ACC112 (cell line): ENCODE measurements at regions not wholly inside any gene's neighbourhood (a gene's known extent, or its start where the extent isn't known, plus 50 kb on each side); places are given as distances from the start of the nearest gene placed in this dataset.

Experiments
- H2AFZ ChIP-seq: fragments of 200-600 bp; sonication (generic); one replicate; pipeline ENCODE4 v1.6.0; 2017; ENCODE audit warnings: antibody characterized with exemption, low read length; ENCODE audit not compliant: unreplicated experiment
- H3K27ac ChIP-seq: fragments of 200-600 bp; sonication (generic); 2 replicates; pipeline ENCODE4 v1.5.1; 2014; ENCODE audit warnings: low read depth, mild to moderate bottlenecking, antibody characterized with exemption, low read length, moderate library complexity
- H3K27me3 ChIP-seq: fragments of 200-600 bp; sonication (generic); 2 replicates; pipeline ENCODE4 v1.6.1; 2014; ENCODE audit warnings: mild to moderate bottlenecking, antibody characterized with exemption, low read length, moderate library complexity, mixed read lengths; ENCODE audit not compliant: insufficient read depth
- H3K36me3 ChIP-seq: fragments of 200-600 bp; sonication (generic); 2 replicates; pipeline ENCODE4 v1.6.1; 2016; ENCODE audit warnings: mild to moderate bottlenecking, antibody characterized with exemption, low read length, moderate library complexity, mixed read lengths; ENCODE audit not compliant: insufficient read depth
- H3K4me1 ChIP-seq: fragments of 200-600 bp; sonication (generic); one replicate; pipeline ENCODE4 v1.6.1; 2016; ENCODE audit warnings: low read length, mixed read lengths; ENCODE audit not compliant: insufficient read depth, unreplicated experiment, control insufficient read depth
- H3K4me3 ChIP-seq: fragments of 200-600 bp; sonication (generic); 2 replicates; pipeline ENCODE4 v1.5.1; 2014; ENCODE audit warnings: mild to moderate bottlenecking, low read depth, low read length
- H3K79me2 ChIP-seq: fragments of 200-600 bp; sonication (generic); one replicate; pipeline ENCODE4 v1.6.0; 2016; ENCODE audit warnings: low read length; ENCODE audit not compliant: control insufficient read depth, unreplicated experiment, insufficient read depth

DNA sequence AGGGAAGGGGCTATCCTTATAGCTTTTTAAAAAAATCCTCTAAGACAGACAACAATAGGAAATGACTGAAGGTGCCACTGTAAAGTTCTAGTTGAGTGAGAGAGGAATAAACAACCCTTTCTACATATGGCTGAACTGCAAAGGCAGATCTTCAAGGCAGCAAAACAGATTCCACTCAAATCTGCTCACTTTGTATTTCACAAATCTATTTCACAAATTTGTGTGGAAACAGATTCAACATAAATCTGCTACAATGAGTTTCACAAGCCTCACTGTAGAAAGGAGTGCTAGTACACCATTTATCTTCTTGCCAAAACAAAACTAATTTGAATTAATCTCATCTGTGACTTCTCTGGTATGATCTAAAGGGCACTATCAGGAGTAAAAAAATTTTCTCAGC lies 451.3 kb downstream of the PLA2G4A start:
- Histone ChIP-seq H2AFZ (no peak overlapping the region), H3K79me2 (no peaks in the 10 kb centered on the region), H3K27me3 (peaks cover 3% of the 10 kb centered on the region; the same call in 1 of the 2 replicates), H3K4me3 (no peak overlapping the region), H3K4me1 (no peaks in the 10 kb centered on the region), H3K36me3 (no peaks in the 10 kb centered on the region), H3K27ac (no peak overlapping the region)

DNA sequence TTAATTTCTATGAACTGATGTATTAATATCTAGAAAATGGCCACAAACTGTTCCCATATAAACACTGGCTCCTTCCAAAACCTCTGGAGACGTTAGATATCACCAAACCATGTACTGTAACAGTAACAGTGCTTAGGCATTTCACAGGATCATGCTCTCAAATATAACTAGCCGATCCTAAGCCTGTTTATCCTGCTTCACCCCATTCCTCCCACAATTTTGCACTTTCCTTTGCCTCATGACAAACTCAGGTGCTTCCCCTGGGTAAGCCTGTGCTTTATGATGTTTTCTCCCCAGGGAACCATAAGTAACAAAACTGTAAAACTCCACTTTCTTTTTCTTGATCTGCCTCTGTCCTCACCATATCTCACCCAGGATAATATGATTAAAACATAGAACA lies 452.3 kb downstream of the PLA2G4A start:
- Histone ChIP-seq H3K27ac (no peak overlapping the region), H3K4me3 (no peak overlapping the region)

DNA sequence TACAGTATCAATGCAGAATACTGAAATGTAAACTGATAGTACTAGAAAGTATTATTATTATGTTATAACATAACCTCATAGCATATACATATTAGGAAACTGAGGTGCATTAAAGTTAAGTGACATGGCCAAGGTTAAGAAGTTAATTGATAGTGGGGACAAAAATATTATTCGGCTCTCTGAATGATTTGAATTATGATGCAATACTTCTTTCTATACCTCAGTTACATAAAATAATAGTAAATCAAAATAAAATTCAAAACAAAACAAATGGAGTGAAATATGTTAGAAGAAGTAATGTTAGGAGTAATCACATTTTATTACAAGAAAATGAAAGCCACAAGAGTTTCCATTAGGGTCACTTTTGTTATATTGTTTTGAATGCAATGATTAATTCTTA lies 455.2 kb downstream of the PLA2G4A start:
- Histone ChIP-seq H3K36me3 (no peaks in the 10 kb centered on the region), H3K4me1 (no peaks in the 10 kb centered on the region)

More for the DNA sequence above, 452.3 kb downstream of the PLA2G4A start:
- Histone ChIP-seq H3K4me1 (no peaks in the 10 kb centered on the region), H2AFZ (no peak overlapping the region), H3K27me3 (peaks cover 3% of the 10 kb centered on the region; the same call in 1 of the 2 replicates), H3K36me3 (no peaks in the 10 kb centered on the region), H3K79me2 (no peaks in the 10 kb centered on the region)

GRCh38 chr1:187294421-187295201 lies 465.9 kb downstream of the PLA2G4A start:
- H3K4me1 ChIP-seq, result no peaks in the 10 kb centered on the region
- no peak overlapping the region for H3K27ac ChIP-seq

More for the DNA sequence above, 455.2 kb downstream of the PLA2G4A start:
- Histone ChIP-seq H3K27ac (no peak overlapping the region), H3K27me3 (peaks cover 3% of the 10 kb centered on the region; the same call in 1 of the 2 replicates), H3K4me3 (no peak overlapping the region), H2AFZ (no peak overlapping the region), H3K79me2 (no peaks in the 10 kb centered on the region)

DNA sequence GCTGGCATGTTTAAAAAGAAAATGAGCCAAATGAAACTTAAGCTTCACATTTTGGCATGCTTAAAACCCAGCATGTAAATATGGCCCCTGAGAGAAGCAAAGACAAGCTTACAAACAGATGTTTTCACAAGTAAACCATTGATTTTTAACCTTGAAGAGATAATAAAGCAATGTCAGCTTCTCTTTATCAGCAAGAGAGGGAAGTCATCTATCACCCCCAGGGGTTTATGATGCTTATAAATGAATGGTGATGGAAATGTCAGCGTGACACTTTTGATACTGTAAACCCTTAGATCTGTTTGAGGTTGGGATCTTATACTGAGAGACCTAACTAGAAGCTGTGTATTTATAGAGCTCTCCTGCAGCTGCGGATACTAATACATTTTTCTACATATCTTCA lies 471.3 kb downstream of the PLA2G4A start:
- H3K36me3 ChIP-seq, result no peaks in the 10 kb centered on the region
- no peak overlapping the region for H3K4me3 ChIP-seq
- H3K79me2 ChIP-seq, result no peaks in the 10 kb centered on the region
- no peaks in the 10 kb centered on the region for H3K27me3 ChIP-seq
- H2AFZ ChIP-seq, result no peak overlapping the region
- no peak overlapping the region for H3K27ac ChIP-seq
- no peaks in the 10 kb centered on the region for H3K4me1 ChIP-seq

More at GRCh38 chr1:187294421-187295201, 465.9 kb downstream of the PLA2G4A start:
- H3K4me3 ChIP-seq, result no peak overlapping the region
- no peak overlapping the region for H2AFZ ChIP-seq
- no peaks in the 10 kb centered on the region for H3K27me3 ChIP-seq
- no peaks in the 10 kb centered on the region for H3K79me2 ChIP-seq
- no peaks in the 10 kb centered on the region for H3K36me3 ChIP-seq

DNA sequence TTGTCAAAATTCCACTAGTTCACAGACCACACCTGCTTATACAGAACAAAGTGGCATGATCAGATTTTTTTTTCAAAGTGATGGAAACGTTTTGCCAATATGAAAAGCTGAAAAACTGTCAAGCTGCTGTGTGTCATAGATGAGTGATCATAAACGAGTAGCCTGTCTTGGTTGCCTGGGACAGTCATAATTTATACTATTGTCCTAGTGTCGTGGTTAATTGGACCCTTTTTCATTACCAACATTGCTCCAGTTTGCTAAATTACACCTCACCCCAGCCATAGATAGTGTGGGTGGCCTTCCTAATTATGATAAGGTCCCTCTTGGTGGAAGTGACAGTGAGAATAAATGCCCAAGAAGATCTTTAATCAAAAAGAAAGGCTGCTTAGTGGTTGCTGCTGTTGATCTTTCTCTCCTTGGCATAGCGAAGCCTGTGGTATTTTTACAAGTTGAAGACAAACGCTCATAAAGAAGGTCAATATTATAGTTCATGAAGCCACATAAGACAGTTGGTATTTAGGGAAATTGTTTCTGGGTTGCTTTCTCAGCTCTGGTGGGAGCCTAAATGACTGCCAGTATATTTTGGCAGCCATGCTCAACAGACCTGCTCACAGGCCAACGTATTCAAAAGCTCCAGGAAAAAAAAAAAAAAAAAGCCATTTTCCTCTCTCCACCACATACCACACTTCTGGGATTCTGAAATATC lies 478.1 kb downstream of the PLA2G4A start:
- H3K4me1 ChIP-seq, result peaks cover 7% of the 10 kb centered on the region
- H3K4me3 ChIP-seq, result no peak overlapping the region
- no peaks in the 10 kb centered on the region for H3K36me3 ChIP-seq
- no peak overlapping the region for H3K27ac ChIP-seq
- no peak overlapping the region for H2AFZ ChIP-seq
- H3K27me3 ChIP-seq, result no peaks in the 10 kb centered on the region
- H3K79me2 ChIP-seq, result no peaks in the 10 kb centered on the region

DNA sequence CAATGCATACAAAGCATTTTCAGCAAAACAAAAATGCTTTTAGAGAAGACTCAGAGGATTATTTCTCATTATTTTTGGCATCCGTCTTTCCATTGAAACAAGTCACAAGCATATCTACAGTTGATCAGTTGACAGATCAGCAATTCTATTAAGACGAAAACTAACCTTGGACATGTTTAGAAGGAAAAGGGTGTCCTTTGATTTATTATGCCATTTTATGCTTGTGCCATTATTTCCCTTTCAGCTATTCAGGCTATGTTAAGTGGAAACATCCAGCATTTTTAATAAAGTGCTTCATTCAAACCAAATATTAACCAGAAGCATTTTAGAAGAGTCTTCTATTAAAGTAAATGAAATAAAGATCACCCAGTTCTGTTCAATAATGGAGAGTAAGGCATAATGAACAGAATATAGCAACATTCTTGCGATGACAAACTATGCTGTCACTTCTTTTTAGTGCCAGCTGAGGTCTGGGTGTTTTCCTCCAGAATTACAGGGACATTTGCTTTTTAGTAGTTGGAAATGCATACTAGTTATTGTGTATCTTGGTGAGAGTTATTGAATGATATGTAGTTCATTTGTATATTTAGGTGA lies 481.4 kb downstream of the PLA2G4A start:
- Histone ChIP-seq H3K79me2 (no peaks in the 10 kb centered on the region), H3K4me1 (peaks cover 12% of the 10 kb centered on the region)

GRCh38 chr1:187313115-187313514 lies 484.4 kb downstream of the PLA2G4A start:
- no peaks in the 10 kb centered on the region for H3K79me2 ChIP-seq
- no peak overlapping the region for H3K27ac ChIP-seq
- H3K27me3 ChIP-seq, result no peaks in the 10 kb centered on the region
- peaks cover 6% of the 10 kb centered on the region for H3K4me1 ChIP-seq
- no peak overlapping the region for H2AFZ ChIP-seq
- H3K36me3 ChIP-seq, result no peaks in the 10 kb centered on the region
- H3K4me3 ChIP-seq, result no peak overlapping the region

More for the DNA sequence above, 481.4 kb downstream of the PLA2G4A start:
- Histone ChIP-seq H3K4me3 (no peak overlapping the region), H3K27ac (no peak overlapping the region), H3K27me3 (no peaks in the 10 kb centered on the region), H2AFZ (no peak overlapping the region), H3K36me3 (no peaks in the 10 kb centered on the region)

GRCh38 chr1:187326557-187326956 lies 497.8 kb downstream of the PLA2G4A start:
- no peak overlapping the region for H3K4me3 ChIP-seq
- H2AFZ ChIP-seq, result no peak overlapping the region
- H3K27me3 ChIP-seq, result no peaks in the 10 kb centered on the region
- H3K36me3 ChIP-seq, result no peaks in the 10 kb centered on the region
- no peaks in the 10 kb centered on the region for H3K4me1 ChIP-seq
- no peak overlapping the region for H3K27ac ChIP-seq
- H3K79me2 ChIP-seq, result no peaks in the 10 kb centered on the region

DNA sequence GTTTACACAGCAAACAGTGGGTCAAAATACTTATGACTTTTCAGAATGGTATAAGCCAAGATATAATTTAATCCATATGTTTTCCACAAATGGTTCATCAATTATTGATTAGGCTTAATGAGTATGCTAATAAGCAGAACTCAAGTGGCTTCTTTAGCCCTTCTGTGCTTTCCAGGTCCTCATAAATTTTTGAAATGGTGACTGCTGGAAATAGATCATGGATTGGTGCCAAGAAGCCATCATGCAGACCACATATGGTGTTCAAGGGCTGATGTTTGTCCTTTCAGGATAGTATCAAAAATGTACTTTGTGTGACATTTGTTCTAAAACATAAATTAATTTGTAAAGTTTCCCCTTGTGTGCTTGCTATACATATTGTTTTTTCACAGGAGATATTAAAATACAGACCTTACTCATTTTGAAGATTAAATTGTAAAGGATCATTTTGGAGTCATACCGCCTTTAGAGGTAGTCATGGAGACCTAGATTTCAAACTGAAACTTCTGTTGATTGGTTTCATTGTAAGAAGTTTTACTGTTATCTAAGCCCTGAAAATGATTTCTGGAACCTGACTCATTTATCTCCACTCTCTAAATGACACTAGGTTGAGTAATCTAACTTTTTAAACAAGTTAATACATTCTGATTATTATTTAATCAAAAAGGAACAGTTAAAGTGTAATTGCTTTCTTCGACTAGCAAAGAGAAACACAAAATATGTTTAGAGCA lies 507.9 kb downstream of the PLA2G4A start:
- H3K27me3 ChIP-seq, result no peaks in the 10 kb centered on the region
- no peak overlapping the region for H3K4me3 ChIP-seq
- no peaks in the 10 kb centered on the region for H3K4me1 ChIP-seq
- H3K36me3 ChIP-seq, result no peaks in the 10 kb centered on the region
- no peak overlapping the region for H3K27ac ChIP-seq
- H3K79me2 ChIP-seq, result no peaks in the 10 kb centered on the region
- H2AFZ ChIP-seq, result no peak overlapping the region
